HCT116 (cell line): ENCODE measurements at regions not wholly inside any gene's neighbourhood (a gene's known extent, or its start where the extent isn't known, plus 50 kb on each side); places are given as distances from the start of the nearest gene placed in this dataset.

Experiments
- ATAC-seq: fragments of 200-7000 bp; cut with Tn5 transposase; 2 replicates; pipeline ENCODE4 v1.9.1; 2020; ENCODE audit warnings: mild to moderate bottlenecking, moderate library complexity
- BruUV-seq: library from RNA; stranded (reverse); fragments of 400-500 nt; replicated peaks from 2 replicates; lab custom pipeline; 2021; lab: Mats Ljungman, UMichigan
- CTCF ChIA-PET: fragments of 300-600 bp; sonication (Branson Sonifier 250); formaldehyde crosslinking; loops from one replicate; lab custom pipeline; 2021; ENCODE audit warnings: antibody characterized with exemption; lab: Charles Lee
- POLR2A ChIA-PET: fragments of 300-600, 350-600 bp; sonication (Branson Sonifier 250); formaldehyde crosslinking; loops from one replicate; lab custom pipeline; 2021; ENCODE audit warnings: antibody characterized with exemption; lab: Charles Lee
- RAD21 ChIA-PET, 2 experiments: fragments of 300-600 bp; sonication (Branson Sonifier 250); formaldehyde crosslinking; loops; one replicate each; lab custom pipeline; 2023; ENCODE audit warnings: low total read pairs in 2 of 2; ENCODE audit not compliant: uncharacterized antibody in 2 of 2, unreplicated experiment in 2 of 2, low non-redundant PET in 1 of 2; lab: Charles Lee
- DNase-seq: peaks from one replicate; pipeline ENCODE4 v3.0.0-alpha.2; 2010; ENCODE audit warnings: low read depth, low spot score
- H2AFZ ChIP-seq: fragments of 200-600 bp; shearing (Covaris generic), sonication (generic); 2 replicates; pipeline ENCODE4 v1.6.1; 2017; ENCODE audit warnings: low read depth, mixed run types, mixed read lengths, antibody characterized with exemption, low read length; ENCODE audit not compliant: poor library complexity, severe bottlenecking
- H3K27ac ChIP-seq: 2 replicates; pipeline ENCODE4 v1.5.1; 2012; ENCODE audit warnings: low read depth, low read length
- H3K27me3 ChIP-seq: fragments of 200-600 bp; sonication (generic); 2 replicates; pipeline ENCODE4 v1.6.1; 2016; ENCODE audit warnings: mixed run types, low read length, mixed read lengths; ENCODE audit not compliant: insufficient read depth
- H3K36me3 ChIP-seq, 2 experiments: fragments of 200-500 bp in 1 of 2; fragments of 200-600 bp in 1 of 2; sonication (Bioruptor generic) in 1 of 2; sonication (generic) in 1 of 2; 2 replicates each; pipeline versions ENCODE4 v1.5.1 to v1.6.1; 2014 to 2016; ENCODE audit warnings: low read length in 2 of 2, inconsistent platforms in 1 of 2, mixed read lengths in 1 of 2, mixed run types in 1 of 2; ENCODE audit not compliant: insufficient read depth in 2 of 2, control insufficient read depth in 1 of 2
- H3K4me1 ChIP-seq, 2 experiments: fragments of 200-600 bp in 1 of 2; sonication (generic) in 1 of 2; 2 replicates each; pipeline versions ENCODE4 v1.5.1 to v1.6.1; 2012 to 2017; ENCODE audit warnings: low read length in 2 of 2, inconsistent platforms in 1 of 2, mild to moderate bottlenecking in 1 of 2, mixed read lengths in 1 of 2, mixed run types in 1 of 2, moderate library complexity in 1 of 2; ENCODE audit not compliant: insufficient read depth in 2 of 2, control insufficient read depth in 1 of 2
- H3K4me2 ChIP-seq: fragments of 200-600 bp; sonication (generic); 2 replicates; pipeline ENCODE4 v1.6.1; 2017; ENCODE audit warnings: mixed run types, low read length, mixed read lengths
- H3K4me3 ChIP-seq, 2 experiments: fragments of 200-600 bp in 1 of 2; sonication (generic) in 1 of 2; replicated peaks in 1 of 2; 2 replicates each; pipeline ENCODE4 v1.5.1; 2011 to 2016; ENCODE audit warnings: low read length in 2 of 2, control low read depth in 1 of 2, low read depth in 1 of 2, mild to moderate bottlenecking in 1 of 2, mixed read lengths in 1 of 2, mixed run types in 1 of 2
- H3K79me2 ChIP-seq: fragments of 200-600 bp; sonication (generic); 2 replicates; pipeline ENCODE4 v1.6.1; 2017; ENCODE audit warnings: mild to moderate bottlenecking, mixed run types, low read length, moderate library complexity, mixed read lengths; ENCODE audit not compliant: insufficient read depth
- H3K9ac ChIP-seq: fragments of 200-600 bp; sonication (generic); 2 replicates; pipeline ENCODE4 v1.6.1; 2016; ENCODE audit warnings: low read length, mixed read lengths
- H3K9me2 ChIP-seq: fragments of 200-600 bp; sonication (generic), shearing (Covaris generic); 2 replicates; pipeline ENCODE4 v1.6.1; 2017; ENCODE audit warnings: mixed run types, mild to moderate bottlenecking, moderate library complexity; ENCODE audit not compliant: insufficient read depth
- H3K9me3 ChIP-seq, 2 experiments: fragments of 200-500 bp in 1 of 2; fragments of 200-600 bp in 1 of 2; sonication (Bioruptor generic) in 1 of 2; sonication (generic) in 1 of 2; 2 replicates each; pipeline ENCODE4 v1.6.1; 2014 to 2017; ENCODE audit warnings: low read length in 2 of 2, mixed read lengths in 2 of 2, inconsistent platforms in 1 of 2, low read depth in 1 of 2, mild to moderate bottlenecking in 1 of 2, mixed run types in 1 of 2, moderate library complexity in 1 of 2; ENCODE audit not compliant: control insufficient read depth in 1 of 2, insufficient read depth in 1 of 2
- H4K20me1 ChIP-seq: fragments of 200-600 bp; sonication (generic), shearing (Covaris generic); 2 replicates; pipeline ENCODE4 v1.6.1; 2017; ENCODE audit warnings: mixed run types, mild to moderate bottlenecking, moderate library complexity; ENCODE audit not compliant: insufficient read depth
- ATF3 ChIP-seq: IDR thresholded peaks from 2 replicates; pipeline ENCODE4 v1.6.1; 2012
- CBX3 ChIP-seq: IDR thresholded peaks from 2 replicates; pipeline ENCODE4 v1.6.1; 2012; ENCODE audit warnings: low read depth
- EGR1 ChIP-seq: IDR thresholded peaks from 2 replicates; pipeline ENCODE4 v1.6.1; 2012; ENCODE audit warnings: low read depth
- ELF1 ChIP-seq: IDR thresholded peaks from 2 replicates; pipeline ENCODE4 v1.6.1; 2012; ENCODE audit warnings: low read depth, borderline replicate concordance
- EZH2phosphoT487 ChIP-seq: fragments of 200-600 bp; IDR thresholded peaks from 2 replicates; pipeline ENCODE4 v1.6.1; 2018; ENCODE audit warnings: antibody characterized with exemption, borderline replicate concordance
- JUND ChIP-seq: IDR thresholded peaks from 2 replicates; pipeline ENCODE4 v1.6.1; 2012
- MAX ChIP-seq: IDR thresholded peaks from 2 replicates; pipeline ENCODE4 v1.6.1; 2012
- POLR2AphosphoS5 ChIP-seq: IDR thresholded peaks from 2 replicates; pipeline ENCODE4 v1.6.1; 2011; ENCODE audit warnings: mild to moderate bottlenecking, low read depth, low read length, moderate library complexity
- SIN3A ChIP-seq: IDR thresholded peaks from 2 replicates; pipeline ENCODE4 v1.6.1; 2012; ENCODE audit warnings: low read depth
- SP1 ChIP-seq: IDR thresholded peaks from 2 replicates; pipeline ENCODE4 v1.6.1; 2012; ENCODE audit warnings: low read depth
- TCF7L2 ChIP-seq: IDR thresholded peaks from 2 replicates; pipeline ENCODE4 v1.7.0; 2011; ENCODE audit warnings: borderline replicate concordance, inconsistent platforms; ENCODE audit not compliant: insufficient read depth, insufficient read length; ENCODE audit errors: extremely low read depth
- YY1 ChIP-seq: IDR thresholded peaks from 2 replicates; pipeline ENCODE4 v1.6.1; 2011; ENCODE audit warnings: low read length, low read depth, moderate library complexity, mild to moderate bottlenecking; ENCODE audit not compliant: insufficient replicate concordance; ENCODE audit errors: extremely low read depth
- ZFX ChIP-seq: fragments of 450-650 bp; IDR thresholded peaks from 2 replicates; pipeline ENCODE4 v1.6.1; 2017
- intact Hi-C: fragments of 100-400 bp; cut with micrococcal nuclease; formaldehyde crosslinking; loops from 2 replicates; pipeline ENCODE4 v1.10.0; 2022
- TF ChIP-seq, protein P1 (sequence below): IDR thresholded peaks from 2 replicates; pipeline ENCODE4 v1.6.1; 2011; ENCODE audit warnings: mild to moderate bottlenecking, low read length, moderate library complexity; ENCODE audit not compliant: insufficient replicate concordance; ENCODE audit errors: extremely low read depth

- Histone ChIP-seq H3K9ac (no peak overlapping the region), H3K4me2 (no peak overlapping the region), H2AFZ (no peak overlapping the region), H3K36me3 (no peaks in the 10 kb centered on the region), H3K9me2 (no peaks in the 10 kb centered on the region), H3K9me3 (no peaks in the 10 kb centered on the region), H3K4me3 (no peak overlapping the region), H4K20me1 (no peaks in the 10 kb centered on the region), H3K79me2 (no peaks in the 10 kb centered on the region), H3K4me1 (peaks cover 0 to 5% of the 10 kb centered on the region in 2 experiments; a peak in 1 of 4 replicates), H3K27ac (no peak overlapping the region), H3K27me3 (0 out of 2 replicates have a peak, but pooled peaks cover 10% of the 10 kb centered on the region)
- ChIA-PET POLR2A (no interaction called here), CTCF (no interaction called here), RAD21 (no interaction called here)
- DNase-seq, result no peak
- TF ChIP-seq EGR1, result no peak
- TF ChIP-seq SIN3A, result no peak
- TF ChIP-seq POLR2AphosphoS5, result no peak
- no peak for ATAC-seq
- no TSS peak for BruUV-seq
- intact Hi-C loops, result no loop called here
Observed at GRCh38 chr2:16104315-16104948, 164.1 kb downstream of the MYCN start.

DNA sequence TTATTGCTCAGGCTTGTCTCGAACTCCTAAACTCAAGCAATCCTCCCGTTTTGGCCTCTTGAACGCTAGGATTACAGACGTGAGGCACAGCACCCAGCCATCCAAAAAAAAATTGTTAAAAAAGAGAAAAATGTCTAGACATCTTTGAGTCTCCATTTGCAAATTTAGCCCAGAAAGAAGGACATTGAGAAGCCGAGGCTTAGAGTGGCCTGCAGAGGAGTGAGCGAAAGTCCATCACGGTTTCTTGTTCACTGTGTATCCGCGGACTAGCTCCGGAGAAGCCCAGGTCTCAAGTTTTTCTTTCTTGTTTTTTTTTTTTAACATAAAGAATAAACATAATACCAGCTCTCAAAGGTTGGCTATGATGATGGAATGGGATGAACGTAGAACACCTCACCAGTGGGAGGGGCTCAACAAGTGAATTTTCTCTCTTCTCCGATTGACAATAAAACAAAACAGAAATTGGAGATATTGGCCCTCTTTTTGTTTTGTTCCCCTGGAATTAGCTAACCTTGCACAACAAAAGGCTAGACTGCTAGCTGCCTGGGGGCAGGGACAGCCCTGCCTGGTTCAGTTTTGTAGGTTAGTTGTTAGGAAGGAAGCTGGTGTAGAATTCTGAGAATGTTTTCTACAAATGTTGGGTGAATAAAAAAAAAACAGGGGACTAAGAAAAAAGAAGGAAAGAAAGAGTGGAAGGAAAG lies 163.4 kb downstream of the MYCN start:
- H3K9me2 ChIP-seq, result no peaks in the 10 kb centered on the region
- no peaks in the 10 kb centered on the region for H4K20me1 ChIP-seq
- RAD21 ChIA-PET, result no interaction called here
- H2AFZ ChIP-seq, result no peak overlapping the region
- ATAC-seq (no peak), DNase-seq (no peak)
- BruUV-seq, result no TSS peak
- intact Hi-C loops, result no loop called here
- no peak overlapping the region for H3K27ac ChIP-seq
- peaks cover 0 to 5% of the 10 kb centered on the region in 2 experiments; a peak in 1 of 4 replicates for H3K4me1 ChIP-seq
- no peaks in the 10 kb centered on the region for H3K9me3 ChIP-seq
- 0 out of 2 replicates have a peak, but pooled peaks cover 10% of the 10 kb centered on the region for H3K27me3 ChIP-seq
- POLR2A ChIA-PET, result interaction anchor here (0.7 kb wide), 1 partner anchor 17 kb away, joined by 4 read pairs; no protein-coding TSS in a partner anchor
- H3K79me2 ChIP-seq, result no peaks in the 10 kb centered on the region
- CTCF ChIA-PET, result no interaction called here
- H3K4me3 ChIP-seq, result no peak overlapping the region
- no peaks in the 10 kb centered on the region for H3K36me3 ChIP-seq
- TF ChIP-seq EZH2phosphoT487 (no peak), ELF1 (no peak), SP1 (no peak), TCF7L2 (no peak), JUND (no peak), POLR2AphosphoS5 (no peak), CBX3 (no peak), ATF3 (no peak), ZFX (no peak), MAX (no peak), YY1 (no peak), SIN3A (no peak)
- TF ChIP-seq, protein P1, sequence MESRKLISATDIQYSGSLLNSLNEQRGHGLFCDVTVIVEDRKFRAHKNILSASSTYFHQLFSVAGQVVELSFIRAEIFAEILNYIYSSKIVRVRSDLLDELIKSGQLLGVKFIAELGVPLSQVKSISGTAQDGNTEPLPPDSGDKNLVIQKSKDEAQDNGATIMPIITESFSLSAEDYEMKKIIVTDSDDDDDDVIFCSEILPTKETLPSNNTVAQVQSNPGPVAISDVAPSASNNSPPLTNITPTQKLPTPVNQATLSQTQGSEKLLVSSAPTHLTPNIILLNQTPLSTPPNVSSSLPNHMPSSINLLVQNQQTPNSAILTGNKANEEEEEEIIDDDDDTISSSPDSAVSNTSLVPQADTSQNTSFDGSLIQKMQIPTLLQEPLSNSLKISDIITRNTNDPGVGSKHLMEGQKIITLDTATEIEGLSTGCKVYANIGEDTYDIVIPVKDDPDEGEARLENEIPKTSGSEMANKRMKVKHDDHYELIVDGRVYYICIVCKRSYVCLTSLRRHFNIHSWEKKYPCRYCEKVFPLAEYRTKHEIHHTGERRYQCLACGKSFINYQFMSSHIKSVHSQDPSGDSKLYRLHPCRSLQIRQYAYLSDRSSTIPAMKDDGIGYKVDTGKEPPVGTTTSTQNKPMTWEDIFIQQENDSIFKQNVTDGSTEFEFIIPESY, result no peak
- no peak overlapping the region for H3K4me2 ChIP-seq
- H3K9ac ChIP-seq, result no peak overlapping the region
